Gastroesophageal sphincter (tissue), 3 donors: ENCODE measurements at regions not wholly inside any gene's neighbourhood (a gene's known extent, or its start where the extent isn't known, plus 50 kb on each side); places are given as distances from the start of the nearest gene placed in this dataset.

Experiments
- EP300 ChIP-seq: sonication (generic); formaldehyde crosslinking; IDR thresholded peaks from one replicate; pipeline ENCODE4 v1.6.1; 2017; ENCODE audit warnings: antibody characterized with exemption, mild to moderate bottlenecking
- POLR2A ChIP-seq, 2 donors: fragments of 450-650 bp; IDR thresholded peaks; one replicate each; pipeline ENCODE4 v1.6.1; 2017; ENCODE audit warnings: antibody characterized with exemption in 2 of 2, mild to moderate bottlenecking in 2 of 2, moderate library complexity in 1 of 2
- POLR2AphosphoS5 ChIP-seq: sonication (generic); formaldehyde crosslinking; IDR thresholded peaks from one replicate; pipeline ENCODE4 v1.6.1; 2017; ENCODE audit warnings: antibody characterized with exemption
- TF ChIP-seq, protein P1 (sequence below), 4 experiments: fragments of 200-600 bp in 2 of 4; fragments of 450-650 bp in 2 of 4; sonication (generic) in 1 of 4; IDR thresholded peaks; one replicate each; pipeline ENCODE4 v1.5.1; 2017 to 2019; ENCODE audit warnings: antibody characterized with exemption in 4 of 4, mild to moderate bottlenecking in 2 of 4, moderate library complexity in 2 of 4

DNA sequence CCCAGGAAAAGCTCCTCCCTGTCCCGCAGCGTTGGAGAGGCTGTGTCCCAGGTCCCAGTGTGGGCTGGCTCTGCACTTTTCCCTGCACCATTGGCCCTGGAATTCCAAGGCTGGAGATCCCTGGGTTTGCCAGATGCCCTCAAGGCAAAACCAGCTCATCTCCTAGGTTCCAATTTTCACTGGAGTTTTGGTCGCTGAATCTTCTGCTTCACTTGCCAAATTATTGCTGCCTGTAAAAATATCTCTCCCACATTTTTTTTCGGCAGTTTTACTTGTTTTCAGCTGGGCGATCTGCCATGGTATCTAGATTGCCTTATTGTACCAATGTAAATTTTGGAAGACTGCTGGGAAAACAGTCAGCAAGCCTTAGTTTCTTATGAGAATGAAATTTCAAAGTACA is 150.9 kb upstream of the ATP10A start:
- TF ChIP-seq, protein P1, sequence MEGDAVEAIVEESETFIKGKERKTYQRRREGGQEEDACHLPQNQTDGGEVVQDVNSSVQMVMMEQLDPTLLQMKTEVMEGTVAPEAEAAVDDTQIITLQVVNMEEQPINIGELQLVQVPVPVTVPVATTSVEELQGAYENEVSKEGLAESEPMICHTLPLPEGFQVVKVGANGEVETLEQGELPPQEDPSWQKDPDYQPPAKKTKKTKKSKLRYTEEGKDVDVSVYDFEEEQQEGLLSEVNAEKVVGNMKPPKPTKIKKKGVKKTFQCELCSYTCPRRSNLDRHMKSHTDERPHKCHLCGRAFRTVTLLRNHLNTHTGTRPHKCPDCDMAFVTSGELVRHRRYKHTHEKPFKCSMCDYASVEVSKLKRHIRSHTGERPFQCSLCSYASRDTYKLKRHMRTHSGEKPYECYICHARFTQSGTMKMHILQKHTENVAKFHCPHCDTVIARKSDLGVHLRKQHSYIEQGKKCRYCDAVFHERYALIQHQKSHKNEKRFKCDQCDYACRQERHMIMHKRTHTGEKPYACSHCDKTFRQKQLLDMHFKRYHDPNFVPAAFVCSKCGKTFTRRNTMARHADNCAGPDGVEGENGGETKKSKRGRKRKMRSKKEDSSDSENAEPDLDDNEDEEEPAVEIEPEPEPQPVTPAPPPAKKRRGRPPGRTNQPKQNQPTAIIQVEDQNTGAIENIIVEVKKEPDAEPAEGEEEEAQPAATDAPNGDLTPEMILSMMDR (IDR thresholded peaks at IDR 0.05), result no peak
- TF ChIP-seq EP300 (no peak), POLR2A (IDR thresholded peaks at IDR 0.05) (no peak), POLR2AphosphoS5 (no peak)
